Prostate gland (tissue), 2 donors: ENCODE measurements at regions not wholly inside any gene's neighbourhood (a gene's known extent, or its start where the extent isn't known, plus 50 kb on each side); places are given as distances from the start of the nearest gene placed in this dataset.

ENCODE experiments used
- POLR2A ChIP-seq: fragments of 450-650 bp; IDR thresholded peaks from one replicate; pipeline ENCODE4 v1.6.1; 2016; ENCODE audit warnings: antibody characterized with exemption, mild to moderate bottlenecking
- TF ChIP-seq, protein P1 (sequence below), 4 experiments: fragments of 200-600 bp in 2 of 4; fragments of 450-650 bp in 2 of 4; sonication (generic) in 2 of 4; IDR thresholded peaks; 1 replicate in 3 of 4; 2 replicates in 1 of 4; pipeline ENCODE4 v1.5.1; 2016 to 2019; ENCODE audit warnings: antibody characterized with exemption in 4 of 4, mild to moderate bottlenecking in 2 of 4, moderate library complexity in 2 of 4

DNA sequence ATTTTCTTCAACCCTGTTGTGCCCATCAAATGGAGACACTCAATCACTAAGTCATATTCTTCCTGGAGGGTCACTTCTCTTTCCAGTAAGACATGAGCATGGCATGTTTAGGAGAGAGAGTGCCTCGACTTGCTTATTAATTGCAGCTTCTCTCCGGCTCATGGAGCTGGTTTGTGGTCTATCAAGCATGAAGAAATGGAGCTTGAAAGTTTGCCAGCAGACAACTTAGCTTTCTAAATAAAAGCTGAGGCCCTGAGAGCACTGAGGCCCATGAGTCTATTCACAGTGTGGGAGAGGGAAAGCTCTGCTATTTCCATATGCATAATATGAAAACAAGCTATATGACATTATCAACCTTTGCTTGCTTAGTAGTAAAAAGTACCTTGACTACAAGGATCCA, 378.5 kb downstream of the FGF9 start:
- TF ChIP-seq POLR2A, result no peak
- TF ChIP-seq, protein P1, sequence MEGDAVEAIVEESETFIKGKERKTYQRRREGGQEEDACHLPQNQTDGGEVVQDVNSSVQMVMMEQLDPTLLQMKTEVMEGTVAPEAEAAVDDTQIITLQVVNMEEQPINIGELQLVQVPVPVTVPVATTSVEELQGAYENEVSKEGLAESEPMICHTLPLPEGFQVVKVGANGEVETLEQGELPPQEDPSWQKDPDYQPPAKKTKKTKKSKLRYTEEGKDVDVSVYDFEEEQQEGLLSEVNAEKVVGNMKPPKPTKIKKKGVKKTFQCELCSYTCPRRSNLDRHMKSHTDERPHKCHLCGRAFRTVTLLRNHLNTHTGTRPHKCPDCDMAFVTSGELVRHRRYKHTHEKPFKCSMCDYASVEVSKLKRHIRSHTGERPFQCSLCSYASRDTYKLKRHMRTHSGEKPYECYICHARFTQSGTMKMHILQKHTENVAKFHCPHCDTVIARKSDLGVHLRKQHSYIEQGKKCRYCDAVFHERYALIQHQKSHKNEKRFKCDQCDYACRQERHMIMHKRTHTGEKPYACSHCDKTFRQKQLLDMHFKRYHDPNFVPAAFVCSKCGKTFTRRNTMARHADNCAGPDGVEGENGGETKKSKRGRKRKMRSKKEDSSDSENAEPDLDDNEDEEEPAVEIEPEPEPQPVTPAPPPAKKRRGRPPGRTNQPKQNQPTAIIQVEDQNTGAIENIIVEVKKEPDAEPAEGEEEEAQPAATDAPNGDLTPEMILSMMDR (IDR thresholded peaks at IDR 0.05), result no peak
